GM12801 (cell line): ENCODE measurements at regions not wholly inside any gene's neighbourhood (a gene's known extent, or its start where the extent isn't known, plus 50 kb on each side); places are given as distances from the start of the nearest gene placed in this dataset.

ENCODE experiments used
- CTCF ChIP-seq: IDR thresholded peaks from one replicate; pipeline ENCODE4 v1.5.1; 2011; ENCODE audit warnings: control low read depth; ENCODE audit not compliant: insufficient read length; ENCODE audit errors: extremely low read depth

- TF ChIP-seq CTCF = no peak
These were observed 948.2 kb downstream of the GALC start for GRCh38 chr14:87044807-87045206.

GRCh38 chr14:87043667-87044200 lies 949.2 kb downstream of the GALC start:
- no peak for TF ChIP-seq CTCF

- TF ChIP-seq CTCF = no peak
These were observed 950.6 kb downstream of the GALC start for GRCh38 chr14:87042354-87042753.

GRCh38 chr14:87041290-87042020 lies 951.5 kb downstream of the GALC start:
- no peak for TF ChIP-seq CTCF

- no peak for TF ChIP-seq CTCF
These were observed 958.3 kb downstream of the GALC start for GRCh38 chr14:87034680-87035079.

- TF ChIP-seq CTCF = no peak
These were observed 962.8 kb downstream of the GALC start for GRCh38 chr14:87030197-87030596.

GRCh38 chr14:87018294-87018693 lies 974.7 kb downstream of the GALC start:
- TF ChIP-seq CTCF = no peak
